ENCODE measurements at regions not wholly inside any gene's neighbourhood (a gene's known extent, or its start where the extent isn't known, plus 50 kb on each side); places are given as distances from the start of the nearest gene placed in this dataset.

- no peak for TF ChIP-seq EZH2phosphoT487 (conservative IDR thresholded peaks at IDR 0.05; ENCODE audit: low read length)
- TF ChIP-seq, protein P1, sequence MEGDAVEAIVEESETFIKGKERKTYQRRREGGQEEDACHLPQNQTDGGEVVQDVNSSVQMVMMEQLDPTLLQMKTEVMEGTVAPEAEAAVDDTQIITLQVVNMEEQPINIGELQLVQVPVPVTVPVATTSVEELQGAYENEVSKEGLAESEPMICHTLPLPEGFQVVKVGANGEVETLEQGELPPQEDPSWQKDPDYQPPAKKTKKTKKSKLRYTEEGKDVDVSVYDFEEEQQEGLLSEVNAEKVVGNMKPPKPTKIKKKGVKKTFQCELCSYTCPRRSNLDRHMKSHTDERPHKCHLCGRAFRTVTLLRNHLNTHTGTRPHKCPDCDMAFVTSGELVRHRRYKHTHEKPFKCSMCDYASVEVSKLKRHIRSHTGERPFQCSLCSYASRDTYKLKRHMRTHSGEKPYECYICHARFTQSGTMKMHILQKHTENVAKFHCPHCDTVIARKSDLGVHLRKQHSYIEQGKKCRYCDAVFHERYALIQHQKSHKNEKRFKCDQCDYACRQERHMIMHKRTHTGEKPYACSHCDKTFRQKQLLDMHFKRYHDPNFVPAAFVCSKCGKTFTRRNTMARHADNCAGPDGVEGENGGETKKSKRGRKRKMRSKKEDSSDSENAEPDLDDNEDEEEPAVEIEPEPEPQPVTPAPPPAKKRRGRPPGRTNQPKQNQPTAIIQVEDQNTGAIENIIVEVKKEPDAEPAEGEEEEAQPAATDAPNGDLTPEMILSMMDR (IDR thresholded peaks at IDR 0.05; ENCODE audit: insufficient read depth, low read length, poor library complexity, severe bottlenecking): no peak
- Histone ChIP-seq H3K79me2 (ENCODE audit: insufficient read depth, low read length) (no peaks in the 10 kb centered on the region), H3K9ac (ENCODE audit: low read length) (no peak overlapping the region)
Measured at GRCh38 chr9:78805771-78806170, 508.8 kb downstream of the PSAT1 start.

GRCh38 chr9:78806492-78807160 lies 509.7 kb downstream of the PSAT1 start:
- Histone ChIP-seq H3K79me2 (ENCODE audit: insufficient read depth, low read length) (no peaks in the 10 kb centered on the region), H2AFZ (ENCODE audit: low read depth, low read length, severe bottlenecking) (no peak overlapping the region), H3K9me2 (replicated peaks; ENCODE audit: insufficient read depth, low read length) (no peaks in the 10 kb centered on the region), H3F3A (ENCODE audit: insufficient read depth) (no peaks in the 10 kb centered on the region), H3K9me3 (ENCODE audit: insufficient read depth, low read length) (no peaks in the 10 kb centered on the region), H3K27ac (ENCODE audit: low read depth, low read length) (no peak overlapping the region), H3K36me3 (ENCODE audit: low read length) (no peaks in the 10 kb centered on the region), H4K20me1 (ENCODE audit: low read depth, low read length) (no peaks in the 10 kb centered on the region), H3K27me3 (ENCODE audit: low read length) (no peaks in the 10 kb centered on the region), H3K4me3 (ENCODE audit: insufficient read depth, low read length, poor library complexity, severe bottlenecking) (no peak overlapping the region), H3K9ac (ENCODE audit: low read length) (no peak overlapping the region), H3K4me2 (ENCODE audit: low read depth, low read length, poor library complexity, severe bottlenecking) (no peak overlapping the region)
- TF ChIP-seq, protein P1 (IDR thresholded peaks at IDR 0.05; ENCODE audit: insufficient read depth, low read length, poor library complexity, severe bottlenecking): no peak
- TF ChIP-seq EZH2phosphoT487 (conservative IDR thresholded peaks at IDR 0.05; ENCODE audit: low read length): no peak

More at GRCh38 chr9:78805771-78806170, 508.8 kb downstream of the PSAT1 start:
- Histone ChIP-seq H3K9me2 (replicated peaks; ENCODE audit: insufficient read depth, low read length) (no peaks in the 10 kb centered on the region), H3K36me3 (ENCODE audit: low read length) (no peaks in the 10 kb centered on the region), H2AFZ (ENCODE audit: low read depth, low read length, severe bottlenecking) (no peak overlapping the region), H3K4me2 (ENCODE audit: low read depth, low read length, poor library complexity, severe bottlenecking) (no peak overlapping the region), H3K27ac (ENCODE audit: low read depth, low read length) (no peak overlapping the region), H3K9me3 (ENCODE audit: insufficient read depth, low read length) (no peaks in the 10 kb centered on the region), H3K4me3 (ENCODE audit: insufficient read depth, low read length, poor library complexity, severe bottlenecking) (no peak overlapping the region), H3F3A (ENCODE audit: insufficient read depth) (no peaks in the 10 kb centered on the region), H3K27me3 (ENCODE audit: low read length) (no peaks in the 10 kb centered on the region), H4K20me1 (ENCODE audit: low read depth, low read length) (no peaks in the 10 kb centered on the region)

GRCh38 chr9:78807286-78807685 lies 510.4 kb downstream of the PSAT1 start:
- H3K79me2 ChIP-seq (ENCODE audit: insufficient read depth, low read length): no peaks in the 10 kb centered on the region
- no peaks in the 10 kb centered on the region for H3K36me3 ChIP-seq (ENCODE audit: low read length)
- no peak overlapping the region for H3K4me2 ChIP-seq (ENCODE audit: low read depth, low read length, poor library complexity, severe bottlenecking)
- no peak overlapping the region for H3K9ac ChIP-seq (ENCODE audit: low read length)
- no peaks in the 10 kb centered on the region for H3K9me2 ChIP-seq (replicated peaks; ENCODE audit: insufficient read depth, low read length)
- no peaks in the 10 kb centered on the region for H3F3A ChIP-seq (ENCODE audit: insufficient read depth)
- no peaks in the 10 kb centered on the region for H3K27me3 ChIP-seq (ENCODE audit: low read length)
- TF ChIP-seq EZH2phosphoT487 (conservative IDR thresholded peaks at IDR 0.05; ENCODE audit: low read length): no peak
- TF ChIP-seq, protein P1 (IDR thresholded peaks at IDR 0.05; ENCODE audit: insufficient read depth, low read length, poor library complexity, severe bottlenecking): no peak
- no peaks in the 10 kb centered on the region for H3K9me3 ChIP-seq (ENCODE audit: insufficient read depth, low read length)
- H3K27ac ChIP-seq (ENCODE audit: low read depth, low read length): no peak overlapping the region
- H2AFZ ChIP-seq (ENCODE audit: low read depth, low read length, severe bottlenecking): no peak overlapping the region
- no peak overlapping the region for H3K4me3 ChIP-seq (ENCODE audit: insufficient read depth, low read length, poor library complexity, severe bottlenecking)
- no peaks in the 10 kb centered on the region for H4K20me1 ChIP-seq (ENCODE audit: low read depth, low read length)
